Natural killer cell (primary cell): ENCODE measurements at regions not wholly inside any gene's neighbourhood (a gene's known extent, or its start where the extent isn't known, plus 50 kb on each side); places are given as distances from the start of the nearest gene placed in this dataset.

Source experiments
- ATAC-seq, 3 donors: fragments of 150-1000 bp in 2 of 3; fragments of 200-7000 bp in 1 of 3; cut with Tn5 transposase; 1 replicate in 1 of 3; 2 replicates in 2 of 3; pipeline ENCODE4 v1.10.0; 2021; ENCODE audit warnings: mild to moderate bottlenecking in 2 of 3, moderate library complexity in 2 of 3
- DNase-seq, 2 donors: peaks; one replicate each; pipeline versions ENCODE4 v3.0.0 to v3.0.0-alpha.2; 2013 to 2021; ENCODE audit warnings: mixed read lengths in 1 of 2
- H3K27ac ChIP-seq: one replicate; pipeline ENCODE4 v1.5.1; 2013; ENCODE audit warnings: mild to moderate bottlenecking, low read length
- H3K27me3 ChIP-seq: one replicate; pipeline ENCODE4 v1.6.1; 2013; ENCODE audit warnings: low read length; ENCODE audit not compliant: control insufficient read depth, insufficient read depth
- H3K36me3 ChIP-seq: one replicate; pipeline ENCODE4 v1.6.1; 2013; ENCODE audit warnings: low read length; ENCODE audit not compliant: control insufficient read depth, insufficient read depth
- H3K4me1 ChIP-seq: one replicate; pipeline ENCODE4 v1.6.1; 2013; ENCODE audit warnings: low read length; ENCODE audit not compliant: control insufficient read depth, insufficient read depth
- H3K4me3 ChIP-seq: one replicate; pipeline ENCODE4 v1.5.1; 2013; ENCODE audit warnings: low read length
- H3K9me3 ChIP-seq: one replicate; pipeline ENCODE4 v1.6.1; 2013; ENCODE audit warnings: low read length; ENCODE audit not compliant: control insufficient read depth, insufficient read depth
- H3K27ac Mint-ChIP-seq, 2 donors: one replicate each; pipeline ENCODE4 v1.8.0; 2022; ENCODE audit warnings: mild to moderate bottlenecking in 2 of 2, mixed read lengths in 2 of 2, moderate library complexity in 1 of 2
- H3K27me3 Mint-ChIP-seq, 2 donors: one replicate each; pipeline ENCODE4 v1.8.0; 2022; ENCODE audit warnings: low read depth in 2 of 2, mixed read lengths in 2 of 2
- H3K36me3 Mint-ChIP-seq: one replicate; pipeline ENCODE4 v1.8.0; 2022; ENCODE audit warnings: mixed read lengths
- H3K4me1 Mint-ChIP-seq, 2 donors: one replicate each; pipeline ENCODE4 v1.8.0; 2022; ENCODE audit warnings: mixed read lengths in 2 of 2
- H3K4me3 Mint-ChIP-seq: one replicate; pipeline ENCODE4 v1.8.0; 2022; ENCODE audit warnings: mild to moderate bottlenecking, moderate library complexity, mixed read lengths
- H3K9me3 Mint-ChIP-seq, 2 donors: one replicate each; pipeline ENCODE4 v1.8.0; 2022; ENCODE audit warnings: mixed read lengths in 2 of 2
- WGBS: methylation state at CpG from one replicate; pipeline ENCODE4 v1.1.7; 2013; ENCODE audit warnings: missing lambda C conversion rate; ENCODE audit not compliant: insufficient coverage; 5-methylcytosine and 5-hydroxymethylcytosine counted together
- intact Hi-C: fragments of 100-400 bp; cut with micrococcal nuclease; formaldehyde crosslinking; loops from one replicate; pipeline ENCODE4 v1.14.2; 2022
- TF ChIP-seq, protein P1 (sequence below): fragments of 200-600 bp; IDR thresholded peaks from one replicate; pipeline ENCODE4 v1.8.0; 2022; ENCODE audit warnings: antibody characterized with exemption

DNA sequence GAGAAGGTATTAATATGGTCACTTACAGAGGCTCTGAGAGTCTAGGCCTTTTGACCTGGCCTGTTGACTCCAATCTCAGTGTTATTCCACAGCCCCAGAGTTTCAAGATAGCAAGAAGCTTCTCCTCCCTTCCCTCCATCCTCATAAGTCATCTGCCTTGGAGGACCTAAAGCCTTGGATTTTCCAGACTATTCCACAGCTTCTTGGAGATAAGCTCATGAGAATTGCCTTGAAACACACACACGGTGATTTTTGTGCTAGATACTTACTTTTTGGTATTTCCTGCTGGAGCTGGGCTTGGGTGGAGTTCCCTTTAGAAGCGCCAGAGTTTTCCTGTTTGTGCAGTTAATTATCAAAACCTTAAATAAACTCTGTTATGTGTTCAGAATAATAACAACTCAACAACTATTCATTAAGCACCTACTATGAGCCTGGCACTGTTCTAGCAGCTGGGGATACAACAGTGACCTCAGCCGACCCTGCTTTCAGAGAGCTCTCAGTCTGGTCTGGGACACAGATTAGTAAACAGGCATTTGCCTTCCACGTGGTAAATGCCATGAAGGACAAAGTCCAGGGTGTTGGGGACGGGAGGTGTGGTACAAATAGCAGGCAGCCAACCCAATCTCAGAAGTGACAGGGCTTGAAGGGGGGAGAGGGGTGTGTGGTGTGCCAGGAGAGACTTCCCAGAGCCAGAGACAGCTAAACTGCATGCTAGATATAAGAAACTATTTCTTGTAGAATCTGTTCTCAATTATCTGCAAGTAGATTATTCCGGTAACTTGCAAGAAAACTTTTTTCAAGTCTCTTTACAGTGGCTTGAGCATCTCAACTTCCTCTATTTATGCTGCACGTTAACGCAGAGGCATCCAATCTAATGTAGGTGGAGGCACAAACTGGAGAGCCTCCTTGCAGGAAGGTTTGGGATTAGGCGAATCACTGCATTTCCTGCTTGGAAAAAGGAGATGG, 55.9 kb upstream of the KLF9 start:
- ATAC-seq (no peak), DNase-seq (no peak)
- no peaks in the 10 kb centered on the region for H3K27me3 ChIP-seq
- H3K27ac ChIP-seq = no peak overlapping the region
- intact Hi-C loops = no loop called here
- H3K4me1 Mint-ChIP-seq = peaks cover 0 to 6% of the 10 kb centered on the region in 2 donors
- no peaks in the 10 kb centered on the region for H3K9me3 Mint-ChIP-seq
- H3K27me3 Mint-ChIP-seq = no peaks in the 10 kb centered on the region
- H3K36me3 Mint-ChIP-seq = no peaks in the 10 kb centered on the region
- no peaks in the 10 kb centered on the region for H3K36me3 ChIP-seq
- H3K4me1 ChIP-seq = no peaks in the 10 kb centered on the region
- H3K4me3 ChIP-seq = no peak overlapping the region
- no peak overlapping the region for H3K4me3 Mint-ChIP-seq
- TF ChIP-seq, protein P1, sequence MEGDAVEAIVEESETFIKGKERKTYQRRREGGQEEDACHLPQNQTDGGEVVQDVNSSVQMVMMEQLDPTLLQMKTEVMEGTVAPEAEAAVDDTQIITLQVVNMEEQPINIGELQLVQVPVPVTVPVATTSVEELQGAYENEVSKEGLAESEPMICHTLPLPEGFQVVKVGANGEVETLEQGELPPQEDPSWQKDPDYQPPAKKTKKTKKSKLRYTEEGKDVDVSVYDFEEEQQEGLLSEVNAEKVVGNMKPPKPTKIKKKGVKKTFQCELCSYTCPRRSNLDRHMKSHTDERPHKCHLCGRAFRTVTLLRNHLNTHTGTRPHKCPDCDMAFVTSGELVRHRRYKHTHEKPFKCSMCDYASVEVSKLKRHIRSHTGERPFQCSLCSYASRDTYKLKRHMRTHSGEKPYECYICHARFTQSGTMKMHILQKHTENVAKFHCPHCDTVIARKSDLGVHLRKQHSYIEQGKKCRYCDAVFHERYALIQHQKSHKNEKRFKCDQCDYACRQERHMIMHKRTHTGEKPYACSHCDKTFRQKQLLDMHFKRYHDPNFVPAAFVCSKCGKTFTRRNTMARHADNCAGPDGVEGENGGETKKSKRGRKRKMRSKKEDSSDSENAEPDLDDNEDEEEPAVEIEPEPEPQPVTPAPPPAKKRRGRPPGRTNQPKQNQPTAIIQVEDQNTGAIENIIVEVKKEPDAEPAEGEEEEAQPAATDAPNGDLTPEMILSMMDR = no peak
- H3K9me3 ChIP-seq = no peaks in the 10 kb centered on the region
- H3K27ac Mint-ChIP-seq = peak overlapping the region in 1 of 2 donors; percentile 64
- WGBS = 65% methylated on average over 8 of the region's 9 CpGs

DNA sequence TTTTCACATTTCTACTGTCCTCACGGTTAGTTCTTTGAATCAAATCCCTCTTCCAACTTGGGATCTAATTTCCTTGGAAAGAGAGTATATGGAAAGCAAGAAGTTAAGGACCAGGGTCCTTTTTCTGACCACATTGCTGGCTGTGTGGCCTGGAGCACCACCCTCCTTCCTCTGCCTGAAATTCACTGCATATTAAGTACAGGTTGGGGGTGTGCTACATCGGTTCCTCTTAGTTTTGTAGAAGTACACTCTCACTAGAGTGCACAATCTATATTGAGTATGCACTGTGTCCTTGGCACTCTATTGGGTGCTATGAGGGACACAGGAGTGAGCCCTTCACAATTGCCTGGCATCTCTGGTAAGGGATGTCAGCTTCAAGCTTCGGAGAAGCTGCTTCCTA, 53.8 kb upstream of the KLF9 start:
- H3K27ac Mint-ChIP-seq = no peak overlapping the region
- intact Hi-C loops = no loop called here
- no peaks in the 10 kb centered on the region for H3K4me1 ChIP-seq

GRCh38 chr9:70466976-70467561, 52.6 kb upstream of the KLF9 start:
- Histone ChIP-seq H3K36me3 (no peaks in the 10 kb centered on the region), H3K27me3 (no peaks in the 10 kb centered on the region), H3K4me1 (no peaks in the 10 kb centered on the region), H3K9me3 (no peaks in the 10 kb centered on the region), H3K4me3 (no peak overlapping the region), H3K27ac (no peak overlapping the region)
- Mint-ChIP-seq H3K27me3 (no peaks in the 10 kb centered on the region), H3K36me3 (no peaks in the 10 kb centered on the region), H3K9me3 (no peaks in the 10 kb centered on the region), H3K4me3 (no peak overlapping the region), H3K4me1 (peaks cover 0 to 6% of the 10 kb centered on the region in 2 donors), H3K27ac (no peak overlapping the region)
- TF ChIP-seq, protein P1 = no peak
- intact Hi-C loops = no loop called here
- WGBS = 90% methylated on average over 5 of the region's 6 CpGs
- no peak for DNase-seq
- no peak for ATAC-seq

More for the DNA sequence above, 53.8 kb upstream of the KLF9 start:
- Histone ChIP-seq H3K27ac (no peak overlapping the region), H3K4me3 (no peak overlapping the region), H3K36me3 (no peaks in the 10 kb centered on the region), H3K27me3 (no peaks in the 10 kb centered on the region), H3K9me3 (no peaks in the 10 kb centered on the region)
- DNase-seq (no peak), ATAC-seq (no peak)
- WGBS = 87% methylated on average over 2 of the region's 3 CpGs
- Mint-ChIP-seq H3K36me3 (no peaks in the 10 kb centered on the region), H3K27me3 (no peaks in the 10 kb centered on the region), H3K4me1 (peaks cover 0 to 6% of the 10 kb centered on the region in 2 donors), H3K9me3 (no peaks in the 10 kb centered on the region), H3K4me3 (no peak overlapping the region)
- TF ChIP-seq, protein P1 = no peak
